HG03045 (cell line): ENCODE measurements at regions not wholly inside any gene's neighbourhood (a gene's known extent, or its start where the extent isn't known, plus 50 kb on each side); places are given as distances from the start of the nearest gene placed in this dataset.
A peak's percentile ranks its signal among the peaks of the same experiment; 100 is the strongest.

ENCODE experiments used
- ATAC-seq: cut with Tn5 transposase; IDR thresholded peaks from one replicate; pipeline ENCODE4 v1.9.1; 2021; ENCODE audit warnings: mild to moderate bottlenecking, moderate library complexity; ENCODE audit not compliant: unreplicated experiment

GRCh38 chr15:25982736-25983135, 119.6 kb upstream of the ATP10A start:
- ATAC-seq = no peak

- ATAC-seq = no peak
Observed at GRCh38 chr15:25981114-25981513, 118.0 kb upstream of the ATP10A start.

- no peak for ATAC-seq
Observed at GRCh38 chr15:25972141-25972675, 109.1 kb upstream of the ATP10A start.

- no peak for ATAC-seq
Observed at GRCh38 chr15:25971053-25971452, 107.9 kb upstream of the ATP10A start.

GRCh38 chr15:25969886-25970285, 106.8 kb upstream of the ATP10A start:
- ATAC-seq = no peak

GRCh38 chr15:25967116-25967515, 104.0 kb upstream of the ATP10A start:
- ATAC-seq = no peak

GRCh38 chr15:25965326-25965725, 102.2 kb upstream of the ATP10A start:
- ATAC-seq = no peak

GRCh38 chr15:25960273-25960672, 97.1 kb upstream of the ATP10A start:
- ATAC-seq = no peak

- no peak for ATAC-seq
Observed at GRCh38 chr15:25959100-25959499, 96.0 kb upstream of the ATP10A start.

GRCh38 chr15:25955628-25956027, 92.5 kb upstream of the ATP10A start:
- no peak for ATAC-seq

- ATAC-seq = no peak
Observed at GRCh38 chr15:25954398-25954797, 91.3 kb upstream of the ATP10A start.

GRCh38 chr15:25950014-25950413, 86.9 kb upstream of the ATP10A start:
- ATAC-seq = no peak

- ATAC-seq = no peak
Observed at GRCh38 chr15:25947323-25948314, 84.5 kb upstream of the ATP10A start.

GRCh38 chr15:25946241-25946805, 83.2 kb upstream of the ATP10A start:
- ATAC-seq = no peak

GRCh38 chr15:25944386-25944785, 81.3 kb upstream of the ATP10A start:
- no peak for ATAC-seq

GRCh38 chr15:25943831-25944230, 80.7 kb upstream of the ATP10A start:
- no peak for ATAC-seq

- peak; percentile 67 for ATAC-seq
Observed at GRCh38 chr15:25939122-25939521, 76.0 kb upstream of the ATP10A start.

- ATAC-seq = no peak
Observed at GRCh38 chr15:25937796-25938195, 74.7 kb upstream of the ATP10A start.

GRCh38 chr15:25936004-25936403, 72.9 kb upstream of the ATP10A start:
- ATAC-seq = no peak

- ATAC-seq = peak; percentile 59
Observed at GRCh38 chr15:25933456-25934158, 70.5 kb upstream of the ATP10A start.

- ATAC-seq = no peak
Observed at GRCh38 chr15:25932696-25933095, 69.6 kb upstream of the ATP10A start.
